ENCODE measurements at regions not wholly inside any gene's neighbourhood (a gene's known extent, or its start where the extent isn't known, plus 50 kb on each side); places are given as distances from the start of the nearest gene placed in this dataset.
"Not testable (repeated sequence)": the region's sequence is repeated elsewhere in the genome, so short reads cannot be mapped to it uniquely, and the experiment has no call there.

DNA sequence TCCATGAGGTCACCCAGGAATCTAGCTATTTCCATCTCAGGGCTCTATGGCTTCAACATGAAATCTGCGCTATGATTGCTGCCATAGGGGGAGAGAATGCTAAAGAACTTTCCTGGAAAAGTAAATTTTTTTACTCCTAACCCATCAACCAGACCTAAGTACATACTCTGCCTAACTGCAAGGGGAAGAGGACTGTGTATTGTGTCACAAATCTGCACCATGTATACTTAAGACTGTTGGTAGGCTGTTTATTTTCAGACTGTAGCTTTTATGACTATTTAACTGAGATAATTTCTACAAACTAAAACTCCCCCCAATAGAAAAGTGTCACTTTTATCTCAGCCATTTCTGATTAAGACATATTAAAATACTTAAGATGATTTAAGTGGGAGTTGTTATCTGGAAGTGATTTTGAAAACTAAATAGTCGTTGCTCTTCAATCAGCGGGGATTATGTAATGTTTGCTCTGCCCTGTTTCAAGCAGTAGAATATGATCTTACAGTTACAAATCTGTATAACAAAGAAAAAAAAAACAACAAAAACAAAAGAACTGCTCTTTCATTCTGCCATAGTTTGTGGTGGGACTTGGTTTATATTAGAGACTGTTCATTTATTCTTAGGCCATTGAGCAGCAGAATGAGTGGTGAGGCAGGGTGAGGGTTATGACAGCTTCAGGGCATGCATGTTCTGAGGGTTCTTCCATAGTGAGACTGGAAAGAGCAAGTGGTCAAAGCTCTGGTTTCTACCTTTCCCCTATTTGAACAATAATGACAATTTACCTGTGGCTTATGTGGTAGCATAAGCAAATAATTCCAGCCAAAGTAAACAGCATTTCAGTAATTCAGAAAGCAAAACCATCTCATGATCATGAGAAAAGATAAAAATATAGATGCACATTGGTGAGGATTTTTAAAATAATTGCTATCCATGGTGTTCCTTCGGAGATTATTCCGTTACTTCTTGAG is 126.3 kb upstream of the CEP162 start:
- no peak for DNase-seq (ENCODE audit: low spot score)

DNA sequence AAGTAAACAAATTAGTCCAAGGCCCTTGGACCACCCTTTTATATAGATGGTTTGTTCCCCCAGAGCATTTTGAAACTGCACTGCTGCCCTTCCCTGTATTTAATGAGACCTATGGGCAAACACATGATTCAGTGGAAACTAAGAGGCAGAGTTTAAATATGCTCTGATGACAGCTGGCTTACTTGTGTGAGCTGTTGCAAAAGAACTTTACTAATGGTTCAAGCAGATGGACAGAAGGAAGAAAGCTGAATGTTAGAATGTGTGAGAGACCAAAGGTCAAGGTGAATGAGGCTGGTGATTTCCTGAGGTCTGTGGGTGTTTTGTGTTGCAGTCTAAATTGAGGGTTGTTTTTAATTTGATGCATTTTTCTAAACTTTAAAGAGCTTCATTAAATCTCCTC is 123.0 kb upstream of the CEP162 start:
- DNase-seq (ENCODE audit: low spot score) = no peak

DNA sequence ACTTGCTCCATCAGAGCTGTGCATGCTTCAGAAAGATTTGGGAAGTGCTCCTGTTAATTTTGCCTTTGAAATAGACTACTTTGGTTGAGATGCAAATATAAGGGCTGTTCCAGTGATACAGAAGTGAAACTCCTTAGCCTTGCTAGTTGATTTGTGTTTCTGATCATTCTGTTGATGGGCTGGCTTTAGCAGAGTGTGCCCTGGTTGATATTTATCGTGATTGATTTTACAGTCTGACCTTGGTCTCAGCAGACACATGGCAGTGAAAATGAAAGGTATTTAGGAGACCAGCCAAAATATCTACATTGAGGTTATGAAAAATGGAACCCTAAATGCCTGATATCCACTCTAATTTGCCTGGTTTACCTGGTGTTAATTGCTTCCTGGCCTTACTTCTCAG is 122.1 kb upstream of the CEP162 start:
- no peak for DNase-seq (ENCODE audit: low spot score)

DNA sequence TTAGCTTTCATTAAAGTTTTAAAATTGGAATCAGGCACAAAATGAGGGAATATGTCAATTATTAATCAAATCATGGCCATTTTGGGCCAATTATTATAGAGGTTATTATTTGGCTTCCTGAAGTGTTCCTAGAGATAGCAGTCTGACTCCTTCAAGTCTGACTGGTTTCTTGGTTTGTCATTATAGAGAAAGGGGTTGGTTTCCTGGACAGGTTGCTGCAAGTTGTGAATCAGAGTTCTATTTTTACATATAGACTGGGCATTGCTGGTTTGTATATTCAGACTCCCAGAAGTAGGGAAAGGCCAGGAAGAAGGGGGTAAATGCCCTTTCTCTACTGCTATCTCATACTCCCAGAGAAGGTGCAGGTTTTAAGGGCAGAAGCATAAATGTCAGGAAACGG is 121.4 kb upstream of the CEP162 start:
- no peak for DNase-seq (ENCODE audit: low spot score)

DNA sequence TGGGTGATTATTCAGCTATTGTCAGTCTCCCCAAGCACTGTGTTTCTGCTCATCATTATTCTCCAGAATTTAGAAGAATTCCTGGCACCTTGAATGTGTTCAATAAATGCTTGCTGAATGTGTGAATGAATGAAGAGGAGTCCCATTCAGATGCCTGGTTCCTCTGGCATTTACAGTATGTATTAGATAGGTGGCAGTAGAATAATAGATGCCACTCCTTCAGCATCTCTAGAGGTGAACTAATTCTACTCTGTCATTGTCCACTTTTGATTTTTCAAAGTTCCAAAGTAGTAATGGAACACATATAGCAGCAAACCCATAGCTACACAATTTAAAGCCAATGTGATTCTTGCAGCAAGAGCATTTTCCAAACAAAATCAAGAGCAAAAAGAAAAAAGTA is 118.9 kb upstream of the CEP162 start:
- DNase-seq (ENCODE audit: low spot score) = no peak

DNA sequence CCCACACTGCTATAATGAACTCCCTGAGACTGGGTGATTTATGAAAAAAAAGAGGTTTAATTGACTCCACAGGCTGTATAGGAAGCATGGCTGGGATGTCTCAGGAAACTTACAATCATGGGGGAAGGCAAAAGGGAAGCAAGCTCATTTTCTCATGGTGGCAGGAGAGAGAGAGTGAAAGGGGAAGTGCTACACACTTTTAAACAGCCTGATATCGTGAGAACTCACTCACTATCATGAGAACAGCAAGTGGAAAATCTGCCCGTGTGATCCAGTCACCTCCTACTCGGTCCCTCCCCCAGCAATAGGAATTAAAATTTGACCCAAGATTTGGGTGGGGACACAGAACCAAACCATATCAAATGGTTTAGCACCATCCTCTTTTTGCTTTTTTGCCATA is 116.6 kb upstream of the CEP162 start:
- DNase-seq (ENCODE audit: low spot score) = no peak

DNA sequence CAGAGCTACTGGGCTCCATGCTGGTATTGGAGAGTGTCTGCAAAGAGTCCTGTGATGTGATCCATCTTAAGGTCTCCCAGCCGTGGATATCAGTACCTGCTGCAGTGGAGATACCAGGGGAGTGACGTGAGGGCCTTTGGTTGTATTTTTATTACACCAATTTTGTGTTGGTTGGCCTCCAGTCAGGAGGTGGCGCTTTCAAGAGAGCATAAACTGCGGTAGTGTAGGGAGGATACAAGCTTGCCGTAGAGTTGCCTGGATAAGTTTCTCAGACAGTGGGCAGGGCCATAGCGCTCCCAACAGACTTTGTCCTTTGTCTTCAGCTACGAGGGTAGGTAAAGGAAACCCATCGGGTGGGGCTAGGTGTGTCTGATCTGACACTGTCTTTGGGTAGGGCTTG is 113.0 kb upstream of the CEP162 start:
- DNase-seq (ENCODE audit: low spot score) = no peak

DNA sequence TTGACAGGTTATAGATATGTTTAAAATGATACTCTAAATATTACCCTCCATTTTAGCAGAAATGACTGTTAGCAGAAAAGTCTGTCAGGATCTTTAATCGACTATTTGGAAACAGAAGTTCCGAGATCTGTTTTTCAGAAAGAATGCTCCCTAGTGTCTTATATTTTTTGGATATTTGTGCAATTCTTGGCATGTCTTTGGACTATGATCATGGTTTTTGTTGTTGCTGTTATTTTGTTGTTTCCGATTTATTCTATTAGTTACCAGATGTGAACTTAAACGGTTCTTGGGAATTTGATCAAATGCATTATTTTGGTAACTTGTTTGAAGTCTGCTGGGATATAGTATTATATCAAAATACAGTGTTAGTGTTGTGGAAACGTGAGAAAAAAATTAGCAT is 106.4 kb upstream of the CEP162 start:
- DNase-seq (ENCODE audit: low spot score) = no peak

DNA sequence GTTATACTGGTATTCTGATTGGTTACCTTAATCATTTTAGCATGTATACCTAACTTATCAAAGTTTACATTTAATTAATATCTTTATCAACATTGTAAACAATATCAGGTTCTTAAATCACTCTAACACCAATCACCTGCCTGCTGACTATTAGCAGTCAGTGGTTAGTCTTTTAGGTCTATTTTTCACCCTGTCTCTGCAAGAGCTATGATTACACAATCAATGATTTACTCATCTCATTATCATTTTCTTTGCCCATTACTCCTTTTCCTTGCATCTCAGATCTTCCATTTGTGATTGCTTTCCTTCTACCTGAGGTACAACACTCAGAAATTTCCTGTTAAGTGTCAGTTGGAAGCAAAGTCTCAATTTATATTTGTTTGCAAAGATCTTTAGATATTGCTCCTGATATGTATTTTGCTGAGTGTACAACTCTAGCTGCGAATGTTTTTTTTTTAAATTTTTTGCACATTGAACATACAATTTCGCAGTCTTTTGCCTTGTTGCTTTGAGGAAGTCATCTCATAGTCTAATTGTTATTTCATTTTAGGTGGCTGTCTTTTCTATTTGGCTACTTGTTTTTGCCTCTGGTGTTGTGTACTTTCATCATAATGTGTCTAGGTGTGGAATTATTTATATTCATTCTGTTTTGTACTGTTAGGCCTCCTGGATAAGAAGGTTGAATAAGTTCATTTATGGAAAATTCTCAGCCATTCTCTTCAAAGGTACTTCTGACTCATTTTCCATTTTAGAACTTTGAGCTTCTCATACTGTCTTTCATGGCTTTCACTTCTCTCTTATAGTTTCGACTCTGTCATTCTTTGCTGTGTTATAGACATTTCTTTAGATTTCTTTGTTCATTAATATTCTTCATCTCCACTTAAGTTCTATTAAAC is 104.9 kb upstream of the CEP162 start:
- DNase-seq (ENCODE audit: low spot score) = no peak

DNA sequence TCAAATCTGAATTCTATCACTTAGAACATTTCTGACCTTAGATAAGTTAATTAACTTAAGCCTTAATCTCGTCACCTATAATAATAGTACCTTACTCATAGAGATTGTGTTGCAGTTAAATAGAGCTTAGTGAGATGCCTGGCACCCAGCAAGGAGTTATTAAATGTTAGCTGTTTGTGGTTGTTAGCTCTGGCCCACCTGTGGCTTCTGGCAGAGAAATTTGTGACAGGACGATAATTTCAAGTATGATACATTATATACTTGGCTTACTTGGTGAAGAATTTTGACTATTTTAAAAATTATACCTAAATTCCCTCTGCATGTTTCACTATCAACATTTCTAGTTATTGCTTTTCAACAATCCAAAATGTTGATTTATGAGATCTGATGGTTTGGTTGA is 102.9 kb upstream of the CEP162 start:
- no peak for DNase-seq (ENCODE audit: low spot score)

DNA sequence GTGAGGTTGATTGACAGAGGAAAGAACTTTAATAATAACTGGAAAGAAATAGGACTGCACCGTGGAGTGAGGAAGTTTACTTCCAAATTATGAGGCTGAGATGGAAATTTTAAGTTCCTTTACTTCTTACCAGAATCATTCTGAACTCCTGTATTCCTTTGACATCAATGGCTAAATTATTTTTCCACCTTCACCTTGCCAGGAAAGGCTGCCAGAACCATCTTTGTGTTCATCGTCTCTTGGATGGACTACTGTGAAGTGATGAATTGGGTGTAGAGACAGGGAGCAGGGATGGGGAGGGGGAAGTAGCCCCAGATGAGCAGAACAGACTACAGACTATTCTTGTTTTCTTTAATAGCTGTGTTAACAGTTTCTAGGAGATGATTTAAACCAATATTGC is 102.1 kb upstream of the CEP162 start:
- no peak for DNase-seq (ENCODE audit: low spot score)

DNA sequence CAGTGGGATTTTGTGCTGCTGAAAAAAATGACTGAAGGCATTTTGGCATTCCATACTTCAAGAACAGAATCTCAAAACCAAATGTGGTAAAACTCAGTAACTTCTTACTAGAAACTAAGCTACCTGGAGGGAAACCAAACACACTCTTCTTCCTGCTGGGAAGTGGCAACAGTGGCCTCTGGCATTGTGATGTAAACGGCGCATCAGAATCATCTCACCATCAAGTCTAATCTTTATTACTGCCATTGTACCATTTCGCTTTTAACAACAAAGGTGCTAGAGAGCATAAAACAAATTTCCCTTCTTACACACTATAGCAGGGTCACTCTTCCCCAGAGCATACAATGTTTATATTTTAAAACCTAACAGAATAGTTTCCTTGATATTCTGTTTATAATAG is 101.6 kb upstream of the CEP162 start:
- DNase-seq (ENCODE audit: low spot score) = no peak

DNA sequence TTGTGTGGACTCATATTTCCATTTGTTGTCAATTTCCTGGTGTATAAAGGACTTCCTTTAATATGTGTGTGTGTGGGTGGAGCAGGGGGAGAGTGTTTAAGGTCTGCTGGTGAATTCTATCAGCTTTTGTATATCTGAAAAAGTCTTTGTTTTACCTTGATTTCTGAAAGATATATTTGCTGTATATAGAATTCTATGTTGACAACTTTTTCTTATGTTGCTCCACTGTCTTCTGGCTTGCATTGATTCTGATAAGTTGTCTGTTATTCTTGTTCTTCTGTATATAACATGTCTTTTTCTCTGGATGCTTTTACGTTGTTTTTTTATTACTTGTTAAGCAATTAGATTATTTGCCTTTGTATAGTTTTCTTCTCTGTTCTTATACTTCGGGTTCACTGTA is 90.0 kb upstream of the CEP162 start:
- no peak for DNase-seq (ENCODE audit: low spot score)

DNA sequence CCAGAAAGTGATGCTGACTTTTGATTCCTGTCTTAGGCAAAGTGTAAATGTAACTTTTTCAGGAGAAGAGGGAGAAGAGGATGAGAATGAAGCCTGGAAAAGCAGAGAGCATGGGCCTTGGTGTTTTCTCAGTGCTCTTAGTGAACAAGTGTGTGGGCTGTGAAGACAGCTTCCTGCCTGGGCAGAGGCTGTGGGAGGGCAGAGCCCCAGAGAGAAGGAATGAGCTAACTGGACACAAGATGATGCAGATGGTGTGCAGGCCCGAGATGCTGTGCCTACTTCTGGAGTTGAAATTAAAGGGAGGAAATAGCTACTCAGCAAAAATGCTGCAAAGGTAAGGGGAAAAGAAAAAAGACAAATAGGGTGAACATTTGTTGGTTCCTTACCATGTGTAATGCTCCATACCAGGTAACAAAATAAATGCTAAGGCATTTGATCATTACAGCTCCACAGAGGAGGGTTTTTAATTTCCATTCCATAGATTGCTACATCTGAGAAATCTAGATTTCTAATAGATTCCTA is 87.0 kb upstream of the CEP162 start:
- DNase-seq (ENCODE audit: low spot score) = no peak

DNA sequence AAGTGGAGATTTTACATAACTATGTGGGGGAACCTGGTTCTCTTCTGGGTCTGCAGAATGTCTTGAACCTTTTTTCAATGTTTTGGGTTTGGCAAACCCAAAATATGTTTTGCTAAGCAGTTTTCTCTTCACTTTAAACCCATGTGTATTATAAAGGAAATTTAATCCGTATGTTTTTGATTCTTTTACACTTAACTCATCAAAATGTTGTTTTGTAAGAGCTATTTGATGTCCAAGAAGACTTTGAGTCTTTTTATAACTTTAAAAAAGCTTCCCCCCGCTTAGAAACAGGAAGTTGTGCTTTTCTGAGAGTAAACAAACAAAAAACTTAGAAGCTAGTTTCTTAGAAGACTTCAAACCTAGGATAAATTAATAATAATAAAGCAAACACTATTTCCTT is 81.9 kb upstream of the CEP162 start:
- DNase-seq (ENCODE audit: low spot score) = no peak

DNA sequence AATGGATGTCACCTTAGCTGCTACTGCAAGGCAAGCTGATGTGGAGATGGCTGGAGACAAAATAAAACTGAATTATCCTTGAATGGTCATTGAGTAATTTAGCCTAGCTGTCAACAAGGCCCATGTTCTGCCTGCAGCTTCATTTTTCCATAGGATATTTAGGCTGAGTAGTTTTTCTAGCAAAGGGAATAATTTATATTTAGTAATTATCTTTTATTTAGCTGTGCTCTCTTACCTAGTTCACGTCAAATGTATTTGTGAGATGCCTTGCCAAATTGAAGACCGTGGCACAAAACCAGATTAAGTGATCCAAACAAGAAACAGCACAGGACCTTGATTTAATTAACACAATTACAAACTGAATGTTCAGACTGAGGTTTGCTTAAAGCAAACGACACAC is 77.4 kb upstream of the CEP162 start:
- no peak for DNase-seq (ENCODE audit: low spot score)

DNA sequence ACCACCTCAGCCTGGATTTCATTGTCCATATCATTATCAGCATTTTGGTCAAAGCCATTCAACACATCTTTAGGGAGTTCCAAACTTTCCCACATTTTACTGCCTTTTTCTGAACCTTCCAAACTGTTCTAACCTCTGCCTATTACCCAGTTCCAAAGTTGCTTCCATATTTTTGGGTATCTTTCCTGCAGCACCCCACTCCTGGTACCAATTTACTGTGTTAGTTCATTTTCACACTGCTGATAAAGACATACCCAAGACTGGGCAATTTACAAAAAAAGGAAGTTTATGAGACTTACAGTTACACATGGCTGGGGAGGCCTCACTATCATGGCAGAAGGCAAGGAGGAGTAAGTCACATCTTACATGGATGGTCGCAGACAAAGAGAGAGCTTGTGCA is 63.6 kb upstream of the CEP162 start:
- not testable (repeated sequence) for DNase-seq (ENCODE audit: low spot score)

DNA sequence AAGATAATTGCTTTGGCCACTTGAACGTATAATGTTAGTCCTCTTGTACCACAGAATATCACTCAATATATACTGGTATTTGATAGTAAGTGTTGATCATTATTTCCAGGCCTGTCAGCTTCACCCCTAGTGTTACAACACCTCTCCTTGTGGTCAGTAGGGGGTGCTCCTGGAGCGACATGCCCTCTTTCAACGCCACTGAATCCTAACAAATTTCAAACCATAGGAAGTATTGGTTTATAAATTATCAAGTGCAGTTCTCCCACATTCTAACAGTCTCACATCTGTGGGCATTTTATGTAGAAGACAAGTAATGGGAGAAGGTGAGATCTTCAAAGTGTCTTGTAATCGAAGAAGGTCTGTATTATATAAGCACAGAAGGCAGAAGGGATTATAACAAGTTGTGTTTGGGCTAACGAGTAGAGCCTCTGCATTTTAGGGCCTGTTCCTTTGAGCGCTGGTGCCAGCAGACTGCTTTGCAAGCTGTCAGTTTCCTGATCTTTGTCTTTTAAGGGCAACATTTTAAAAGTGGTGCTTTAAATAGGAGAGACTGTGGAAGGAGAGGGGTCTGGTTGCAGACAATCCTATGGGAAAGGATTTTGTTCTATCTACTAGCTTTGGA is 57.1 kb upstream of the CEP162 start:
- no peak for DNase-seq (ENCODE audit: low spot score)

DNA sequence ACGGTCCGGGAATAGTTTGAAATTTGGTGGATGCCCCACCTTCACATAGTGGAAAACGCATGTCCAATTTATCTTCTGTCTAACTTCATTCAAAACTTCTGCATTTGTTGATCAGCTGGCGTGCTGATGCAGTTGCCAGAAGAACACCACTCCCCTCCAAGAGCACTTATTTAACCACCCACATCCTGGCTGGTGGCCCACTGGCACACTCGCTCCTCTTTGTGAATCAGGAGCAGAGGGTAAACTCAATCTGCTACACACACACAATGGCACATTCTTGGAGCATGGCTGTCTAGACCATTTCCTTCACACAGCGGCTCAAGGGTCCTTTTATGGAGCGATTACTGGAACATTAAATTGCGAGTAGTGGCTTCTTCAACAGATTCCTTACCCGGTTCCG is 55.1 kb upstream of the CEP162 start:
- no peak for DNase-seq (ENCODE audit: low spot score)

DNA sequence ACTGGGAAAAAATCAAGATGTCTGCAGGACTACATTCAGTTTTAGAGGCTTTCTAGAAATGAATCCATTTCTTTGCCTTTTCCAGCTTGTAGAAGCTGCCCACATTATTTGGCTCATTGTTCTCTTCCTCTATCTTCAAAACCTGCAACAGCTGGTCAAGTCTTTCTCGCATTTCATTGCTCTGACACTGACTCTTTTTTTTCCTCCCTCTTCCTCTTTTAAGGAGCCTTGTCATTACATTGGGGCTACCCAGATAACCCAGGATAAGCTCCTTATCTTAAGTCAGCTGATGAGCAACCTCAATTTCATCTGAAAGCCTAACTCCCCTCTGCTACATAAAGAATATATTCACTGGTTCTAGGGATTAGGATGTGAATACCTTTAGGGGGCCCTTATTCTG is 53.2 kb upstream of the CEP162 start:
- DNase-seq (ENCODE audit: low spot score) = no peak

DNA sequence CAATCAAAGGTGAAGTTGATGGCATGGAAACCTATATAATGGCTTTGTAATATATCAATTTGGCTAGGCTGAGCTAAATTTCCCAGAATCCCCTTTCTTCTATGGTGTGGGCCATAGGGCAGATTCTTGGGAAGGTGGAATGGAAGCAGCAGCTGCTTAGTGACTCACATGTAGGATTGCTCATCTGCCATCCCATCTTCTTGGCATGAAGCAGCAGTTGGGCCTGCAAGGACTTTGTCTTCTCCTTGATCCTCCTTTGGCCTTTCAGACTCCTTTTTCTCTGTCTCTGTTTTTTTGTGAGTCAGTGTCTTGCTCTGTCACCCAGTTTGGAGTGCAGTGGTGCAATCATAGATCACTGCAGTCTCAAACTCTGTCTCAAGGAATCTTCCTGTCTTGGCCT is 52.6 kb upstream of the CEP162 start:
- DNase-seq (ENCODE audit: low spot score) = no peak

DNA sequence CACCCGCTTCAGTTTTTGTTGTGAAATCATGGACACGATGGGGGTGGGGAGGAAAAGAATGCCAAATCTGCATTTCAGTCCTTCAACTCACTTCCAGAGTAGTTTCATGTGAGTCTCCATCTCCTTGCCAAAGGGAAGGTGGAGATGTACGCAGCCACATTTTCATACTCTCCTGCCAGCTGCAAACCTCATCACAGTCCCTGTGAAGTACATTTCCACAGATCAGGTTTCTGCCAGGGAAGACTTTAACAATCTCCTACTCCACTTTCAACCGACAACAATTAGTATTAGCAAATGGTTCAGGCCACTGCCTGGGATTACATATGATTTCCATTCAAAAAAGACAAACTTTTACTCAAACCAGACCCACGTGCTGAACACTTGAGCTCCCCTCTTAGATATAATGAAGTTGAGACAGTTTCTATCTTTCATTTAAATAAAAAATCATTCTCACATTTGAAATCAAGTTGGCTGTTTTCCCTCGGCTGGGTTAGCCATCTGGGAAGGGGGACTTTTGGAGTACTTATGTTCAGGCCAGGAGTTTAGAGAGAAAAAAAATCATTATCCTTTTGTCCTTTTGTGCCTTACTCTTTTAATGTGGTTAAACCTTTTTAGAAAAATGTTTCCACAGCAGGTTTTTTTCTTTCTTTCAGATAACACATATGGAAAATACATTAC is 51.0 kb upstream of the CEP162 start:
- DNase-seq (ENCODE audit: low spot score) = no peak
